Left renal pelvis (tissue), 4 donors: ENCODE measurements at regions not wholly inside any gene's neighbourhood (a gene's known extent, or its start where the extent isn't known, plus 50 kb on each side); places are given as distances from the start of the nearest gene placed in this dataset.

Source experiments
- DNase-seq, 4 donors: peaks; one replicate each; pipeline ENCODE4 v3.0.0-alpha.2; 2013; ENCODE audit warnings: low read depth in 4 of 4, low spot score in 3 of 4

GRCh38 chr2:22270341-22270740 is 1114.6 kb upstream of the KLHL29 start:
- DNase-seq: no peak

- DNase-seq: no peak
Measured at GRCh38 chr2:22273853-22274252, 1111.1 kb upstream of the KLHL29 start.

GRCh38 chr2:22274661-22275060 is 1110.3 kb upstream of the KLHL29 start:
- DNase-seq: no peak

- no peak for DNase-seq
Measured at GRCh38 chr2:22276696-22277095, 1108.3 kb upstream of the KLHL29 start.

- DNase-seq: no peak
Measured at GRCh38 chr2:22279541-22279940, 1105.4 kb upstream of the KLHL29 start.

- DNase-seq: no peak
Measured at GRCh38 chr2:22281033-22281432, 1103.9 kb upstream of the KLHL29 start.

- no peak for DNase-seq
Measured at GRCh38 chr2:22282220-22282619, 1102.8 kb upstream of the KLHL29 start.

- no peak for DNase-seq
Measured at GRCh38 chr2:22282916-22283315, 1102.1 kb upstream of the KLHL29 start.

- DNase-seq: no peak
Measured at GRCh38 chr2:22283436-22283835, 1101.5 kb upstream of the KLHL29 start.

- no peak for DNase-seq
Measured at GRCh38 chr2:22290302-22290701, 1094.7 kb upstream of the KLHL29 start.

GRCh38 chr2:22290909-22291473 is 1094.0 kb upstream of the KLHL29 start:
- no peak for DNase-seq

- no peak for DNase-seq
Measured at GRCh38 chr2:22301228-22301627, 1083.8 kb upstream of the KLHL29 start.

GRCh38 chr2:22326250-22326649 is 1058.7 kb upstream of the KLHL29 start:
- no peak for DNase-seq

- DNase-seq: no peak
Measured at GRCh38 chr2:22329211-22330154, 1055.5 kb upstream of the KLHL29 start.

- DNase-seq: no peak
Measured at GRCh38 chr2:22336414-22336813, 1048.6 kb upstream of the KLHL29 start.

GRCh38 chr2:22340716-22341115 is 1044.3 kb upstream of the KLHL29 start:
- DNase-seq: peak in 1 of 4 donors; percentile 35

- no peak for DNase-seq
Measured at GRCh38 chr2:22347306-22347705, 1037.7 kb upstream of the KLHL29 start.

- DNase-seq: no peak
Measured at GRCh38 chr2:22350621-22351020, 1034.4 kb upstream of the KLHL29 start.

- peak; percentile 20 to 48 (median 32) for DNase-seq
Measured at GRCh38 chr2:22355816-22356433, 1029.1 kb upstream of the KLHL29 start.

GRCh38 chr2:22359071-22359672 is 1025.8 kb upstream of the KLHL29 start:
- DNase-seq: no peak

GRCh38 chr2:22360735-22361374 is 1024.1 kb upstream of the KLHL29 start:
- DNase-seq: no peak
